ENCODE measurements at regions not wholly inside any gene's neighbourhood (a gene's known extent, or its start where the extent isn't known, plus 50 kb on each side); places are given as distances from the start of the nearest gene placed in this dataset.
"Not testable (repeated sequence)": the region's sequence is repeated elsewhere in the genome, so short reads cannot be mapped to it uniquely, and the experiment has no call there.

DNA sequence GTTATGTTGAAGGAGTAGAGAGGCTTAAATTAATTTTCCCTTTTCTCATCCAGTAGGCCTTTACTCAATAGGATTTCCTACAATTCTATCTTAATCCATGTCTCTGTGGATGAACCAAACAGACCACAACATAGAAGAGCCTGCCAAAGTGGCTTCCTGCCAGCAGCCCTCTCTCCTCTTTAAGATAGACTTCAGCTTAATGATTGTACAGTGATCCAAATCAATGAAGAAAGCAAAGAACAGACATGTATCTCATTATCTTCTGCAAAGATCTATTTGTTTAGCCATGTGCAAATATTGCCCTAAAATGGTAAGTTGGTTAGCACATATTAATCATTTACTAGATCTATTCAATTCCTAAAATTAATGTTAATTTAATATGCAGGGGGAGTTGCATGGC lies 979.6 kb downstream of the LTN1 start:
- not testable (repeated sequence) for H3K9ac ChIP-seq (ENCODE audit: low read length); H3K4me1 ChIP-seq (ENCODE audit: control insufficient read depth in 1 of 2, insufficient read depth in 2 of 2, low read length in 2 of 2); H3K14ac ChIP-seq (ENCODE audit: low read length); H4K8ac ChIP-seq (ENCODE audit: low read depth, low read length); H3K27ac ChIP-seq (ENCODE audit: low read depth, low read length); DNase-seq; H3K4ac ChIP-seq (ENCODE audit: low read depth, low read length); H3K18ac ChIP-seq (ENCODE audit: low read length); H2BK12ac ChIP-seq (ENCODE audit: low read length); H3K79me1 ChIP-seq (ENCODE audit: low read length); H3K4me2 ChIP-seq (ENCODE audit: low read length); H2AK5ac ChIP-seq (ENCODE audit: low read length); H4K12ac ChIP-seq (ENCODE audit: low read depth, low read length); H3K79me2 ChIP-seq (ENCODE audit: control insufficient read depth, insufficient read depth, low read length, poor library complexity); H3K9me3 ChIP-seq (ENCODE audit: insufficient read depth, low read depth, low read length); H3K23ac ChIP-seq (ENCODE audit: low read length); H3K36me3 ChIP-seq (ENCODE audit: control insufficient read depth in 1 of 2, insufficient read depth in 2 of 2, low read length in 2 of 2); H2BK5ac ChIP-seq (ENCODE audit: low read depth, low read length, poor library complexity); H2BK120ac ChIP-seq (ENCODE audit: insufficient read depth, low read length, poor library complexity); H3K27me3 ChIP-seq (ENCODE audit: insufficient read depth, low read length); H3K4me3 ChIP-seq (ENCODE audit: low read depth, low read length); H2AFZ ChIP-seq (ENCODE audit: insufficient read depth, low read length, poor library complexity); H4K91ac ChIP-seq (ENCODE audit: low read depth, low read length)

DNA sequence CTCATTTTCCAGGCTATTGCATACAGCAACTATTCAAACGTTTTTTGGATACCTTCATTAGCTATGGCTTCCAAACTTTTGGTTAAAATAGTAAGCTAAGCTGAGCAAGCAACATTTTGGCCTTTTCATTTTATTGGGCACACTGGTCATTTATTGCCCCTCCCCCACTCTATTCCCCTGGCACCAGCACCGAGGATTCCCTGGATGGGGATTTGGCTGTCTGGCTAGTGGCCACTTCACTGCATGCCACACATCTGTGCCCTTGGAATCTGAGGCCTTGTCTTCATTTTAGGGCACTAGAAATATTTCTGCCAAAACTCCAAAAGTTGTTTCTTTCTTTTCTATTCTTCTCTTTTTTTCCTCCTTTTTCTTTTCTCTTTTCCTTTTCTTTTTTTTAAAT lies 980.7 kb downstream of the LTN1 start:
- DNase-seq: not testable (repeated sequence)
- no CpG with 5 or more reads among the region's 2 CpGs for WGBS (ENCODE audit: extremely low coverage, insufficient coverage, insufficient read length)

DNA sequence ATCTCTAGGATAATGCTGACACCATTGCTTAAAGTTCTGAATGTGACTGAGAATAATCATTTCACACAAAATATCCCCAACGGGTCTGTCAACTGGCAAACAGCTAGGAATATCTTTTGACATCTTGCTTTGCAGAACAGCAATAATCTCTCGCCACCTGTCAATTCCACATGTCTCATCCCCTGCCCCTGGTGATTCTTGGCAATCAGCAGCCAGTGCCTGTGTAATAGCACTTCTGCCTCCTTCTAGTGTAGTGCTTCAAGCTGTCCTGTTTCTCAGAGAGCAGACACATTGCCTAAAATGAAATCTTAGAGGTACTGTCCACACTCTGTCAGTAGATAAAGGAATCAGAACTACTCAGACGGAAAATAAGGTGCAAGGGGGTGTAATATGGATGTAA lies 984.4 kb downstream of the LTN1 start:
- H3K4ac ChIP-seq (ENCODE audit: low read depth, low read length); H3K9ac ChIP-seq (ENCODE audit: low read length); H2AFZ ChIP-seq (ENCODE audit: insufficient read depth, low read length, poor library complexity); H4K8ac ChIP-seq (ENCODE audit: low read depth, low read length); H3K79me2 ChIP-seq (ENCODE audit: control insufficient read depth, insufficient read depth, low read length, poor library complexity); H2BK120ac ChIP-seq (ENCODE audit: insufficient read depth, low read length, poor library complexity); H3K4me2 ChIP-seq (ENCODE audit: low read length); H3K27ac ChIP-seq (ENCODE audit: low read depth, low read length); H2BK12ac ChIP-seq (ENCODE audit: low read length); DNase-seq; H3K14ac ChIP-seq (ENCODE audit: low read length); H4K91ac ChIP-seq (ENCODE audit: low read depth, low read length); H4K12ac ChIP-seq (ENCODE audit: low read depth, low read length); H3K9me3 ChIP-seq (ENCODE audit: insufficient read depth, low read depth, low read length); H2BK5ac ChIP-seq (ENCODE audit: low read depth, low read length, poor library complexity); H3K18ac ChIP-seq (ENCODE audit: low read length); H3K27me3 ChIP-seq (ENCODE audit: insufficient read depth, low read length); H3K23ac ChIP-seq (ENCODE audit: low read length); H2AK5ac ChIP-seq (ENCODE audit: low read length); H3K36me3 ChIP-seq (ENCODE audit: control insufficient read depth in 1 of 2, insufficient read depth in 2 of 2, low read length in 2 of 2); H3K79me1 ChIP-seq (ENCODE audit: low read length); H3K4me3 ChIP-seq (ENCODE audit: low read depth, low read length); H3K4me1 ChIP-seq (ENCODE audit: control insufficient read depth in 1 of 2, insufficient read depth in 2 of 2, low read length in 2 of 2): not testable (repeated sequence)
- no CpG with 5 or more reads among the region's 3 CpGs for WGBS (ENCODE audit: extremely low coverage, insufficient coverage, insufficient read length)

More for the DNA sequence above, 980.7 kb downstream of the LTN1 start:
- not testable (repeated sequence) for H3K18ac ChIP-seq (ENCODE audit: low read length); H3K9ac ChIP-seq (ENCODE audit: low read length); H3K79me2 ChIP-seq (ENCODE audit: control insufficient read depth, insufficient read depth, low read length, poor library complexity); H2BK5ac ChIP-seq (ENCODE audit: low read depth, low read length, poor library complexity); H3K27ac ChIP-seq (ENCODE audit: low read depth, low read length); H3K4me3 ChIP-seq (ENCODE audit: low read depth, low read length); H3K4me1 ChIP-seq (ENCODE audit: control insufficient read depth in 1 of 2, insufficient read depth in 2 of 2, low read length in 2 of 2); H3K4me2 ChIP-seq (ENCODE audit: low read length); H2AK5ac ChIP-seq (ENCODE audit: low read length); H3K27me3 ChIP-seq (ENCODE audit: insufficient read depth, low read length); H3K36me3 ChIP-seq (ENCODE audit: control insufficient read depth in 1 of 2, insufficient read depth in 2 of 2, low read length in 2 of 2); H3K79me1 ChIP-seq (ENCODE audit: low read length); H3K14ac ChIP-seq (ENCODE audit: low read length); H3K4ac ChIP-seq (ENCODE audit: low read depth, low read length); H4K8ac ChIP-seq (ENCODE audit: low read depth, low read length); H2BK120ac ChIP-seq (ENCODE audit: insufficient read depth, low read length, poor library complexity); H3K23ac ChIP-seq (ENCODE audit: low read length); H2BK12ac ChIP-seq (ENCODE audit: low read length); H4K12ac ChIP-seq (ENCODE audit: low read depth, low read length); H3K9me3 ChIP-seq (ENCODE audit: insufficient read depth, low read depth, low read length); H4K91ac ChIP-seq (ENCODE audit: low read depth, low read length); H2AFZ ChIP-seq (ENCODE audit: insufficient read depth, low read length, poor library complexity)

DNA sequence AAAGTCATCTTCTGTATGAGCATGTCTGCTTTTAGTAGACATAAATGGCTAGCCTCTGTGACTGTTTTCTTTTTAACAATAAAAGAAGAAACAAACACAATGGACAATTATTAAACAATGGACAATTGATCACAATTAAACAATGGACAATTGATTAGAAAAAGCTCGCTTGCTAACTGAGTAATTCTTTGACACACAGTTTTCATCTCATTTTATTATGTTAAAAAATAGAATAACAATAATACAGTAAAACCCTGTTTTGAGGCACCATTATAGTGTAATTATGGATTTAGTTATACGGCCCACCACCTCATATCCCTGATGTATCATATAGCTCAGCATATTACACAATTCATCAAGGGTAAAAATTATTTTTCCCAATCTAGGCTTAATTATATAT lies 989.0 kb downstream of the LTN1 start:
- not testable (repeated sequence) for H3K4me3 ChIP-seq (ENCODE audit: low read depth, low read length); H2AK5ac ChIP-seq (ENCODE audit: low read length); H4K91ac ChIP-seq (ENCODE audit: low read depth, low read length); H4K8ac ChIP-seq (ENCODE audit: low read depth, low read length); H3K4ac ChIP-seq (ENCODE audit: low read depth, low read length); H3K23ac ChIP-seq (ENCODE audit: low read length); H3K14ac ChIP-seq (ENCODE audit: low read length); H2AFZ ChIP-seq (ENCODE audit: insufficient read depth, low read length, poor library complexity); DNase-seq; H2BK5ac ChIP-seq (ENCODE audit: low read depth, low read length, poor library complexity); H3K18ac ChIP-seq (ENCODE audit: low read length); H3K9ac ChIP-seq (ENCODE audit: low read length); H3K79me1 ChIP-seq (ENCODE audit: low read length); H3K4me1 ChIP-seq (ENCODE audit: control insufficient read depth in 1 of 2, insufficient read depth in 2 of 2, low read length in 2 of 2); H3K9me3 ChIP-seq (ENCODE audit: insufficient read depth, low read depth, low read length); H2BK120ac ChIP-seq (ENCODE audit: insufficient read depth, low read length, poor library complexity); H3K36me3 ChIP-seq (ENCODE audit: control insufficient read depth in 1 of 2, insufficient read depth in 2 of 2, low read length in 2 of 2); H2BK12ac ChIP-seq (ENCODE audit: low read length); H3K79me2 ChIP-seq (ENCODE audit: control insufficient read depth, insufficient read depth, low read length, poor library complexity); H4K12ac ChIP-seq (ENCODE audit: low read depth, low read length); H3K27me3 ChIP-seq (ENCODE audit: insufficient read depth, low read length); H3K27ac ChIP-seq (ENCODE audit: low read depth, low read length); H3K4me2 ChIP-seq (ENCODE audit: low read length)
- no CpG with 5 or more reads among the region's 2 CpGs for WGBS (ENCODE audit: extremely low coverage, insufficient coverage, insufficient read length)

DNA sequence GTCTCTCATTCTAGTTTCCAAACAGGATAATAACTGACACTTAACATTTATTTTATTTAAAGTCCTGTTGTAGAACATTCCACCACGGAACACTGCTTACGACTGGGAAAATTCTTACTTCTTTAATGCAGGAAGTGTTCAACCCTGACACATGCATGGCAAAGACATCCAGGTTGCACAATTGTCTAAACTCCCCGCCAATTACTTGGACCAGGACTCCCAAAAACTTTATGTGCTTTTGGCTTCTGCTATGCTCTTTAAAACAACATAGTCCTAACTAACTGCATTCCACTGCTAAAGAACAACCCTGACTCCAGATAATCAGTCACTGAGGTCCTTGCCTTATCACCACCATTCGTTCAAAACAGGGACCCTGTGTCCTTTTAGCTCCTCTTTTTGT lies 995.8 kb downstream of the LTN1 start:
- H3K4me2 ChIP-seq (ENCODE audit: low read length); H2AFZ ChIP-seq (ENCODE audit: insufficient read depth, low read length, poor library complexity); H4K12ac ChIP-seq (ENCODE audit: low read depth, low read length); H3K36me3 ChIP-seq (ENCODE audit: control insufficient read depth in 1 of 2, insufficient read depth in 2 of 2, low read length in 2 of 2); H3K4ac ChIP-seq (ENCODE audit: low read depth, low read length); H3K4me1 ChIP-seq (ENCODE audit: control insufficient read depth in 1 of 2, insufficient read depth in 2 of 2, low read length in 2 of 2); H3K27ac ChIP-seq (ENCODE audit: low read depth, low read length); DNase-seq; H4K8ac ChIP-seq (ENCODE audit: low read depth, low read length); H3K23ac ChIP-seq (ENCODE audit: low read length); H2BK5ac ChIP-seq (ENCODE audit: low read depth, low read length, poor library complexity); H3K27me3 ChIP-seq (ENCODE audit: insufficient read depth, low read length); H3K79me2 ChIP-seq (ENCODE audit: control insufficient read depth, insufficient read depth, low read length, poor library complexity); H2BK120ac ChIP-seq (ENCODE audit: insufficient read depth, low read length, poor library complexity); H3K14ac ChIP-seq (ENCODE audit: low read length); H4K91ac ChIP-seq (ENCODE audit: low read depth, low read length); H2BK12ac ChIP-seq (ENCODE audit: low read length); H3K9me3 ChIP-seq (ENCODE audit: insufficient read depth, low read depth, low read length); H3K9ac ChIP-seq (ENCODE audit: low read length); H3K4me3 ChIP-seq (ENCODE audit: low read depth, low read length); H3K18ac ChIP-seq (ENCODE audit: low read length); H3K79me1 ChIP-seq (ENCODE audit: low read length); H2AK5ac ChIP-seq (ENCODE audit: low read length): not testable (repeated sequence)
- WGBS (ENCODE audit: extremely low coverage, insufficient coverage, insufficient read length): no CpG with 5 or more reads among the region's 4 CpGs
